ENCODE measurements at regions not wholly inside any gene's neighbourhood (a gene's known extent, or its start where the extent isn't known, plus 50 kb on each side); places are given as distances from the start of the nearest gene placed in this dataset.

GRCh38 chr12:107541001-107541705 is 144.4 kb upstream of the PWP1 start:
- Histone ChIP-seq H3K36me3 (ENCODE audit: control insufficient read depth in 2 of 4, insufficient read depth in 4 of 4, low read length in 3 of 4) (no peaks in the 10 kb centered on the region), H2BK5ac (ENCODE audit: low read depth, low read length) (no peak overlapping the region), H3K4me1 (replicated peaks in 1 of 4; ENCODE audit: control insufficient read depth in 3 of 4, insufficient read depth in 4 of 4, low read length in 3 of 4) (no peaks in the 10 kb centered on the region), H2AFZ (ENCODE audit: low read length) (no peak overlapping the region), H3K27me3 (replicated peaks in 1 of 4; ENCODE audit: control insufficient read depth in 3 of 4, extremely low read depth in 1 of 4, insufficient read depth in 3 of 4, low read length in 3 of 4) (no peaks in the 10 kb centered on the region), H3K56ac (replicated peaks; ENCODE audit: insufficient read length, low read depth, low read length) (no peak overlapping the region), H3K27ac (ENCODE audit: low read depth, low read length) (no peak overlapping the region), H2BK12ac (ENCODE audit: low read depth, low read length) (no peak overlapping the region), H3K18ac (ENCODE audit: extremely low read depth, low read length) (no peak overlapping the region), H3K9me3 (ENCODE audit: insufficient read depth in 2 of 2, low read depth in 1 of 2, low read length in 1 of 2) (no peaks in the 10 kb centered on the region), H4K91ac (replicated peaks; ENCODE audit: insufficient read length, low read length) (no peak overlapping the region), H2AK5ac (ENCODE audit: low read depth, low read length) (no peak overlapping the region), H3K79me1 (ENCODE audit: low read depth, low read length) (no peaks in the 10 kb centered on the region), H2BK120ac (replicated peaks; ENCODE audit: low read depth, low read length) (no peak overlapping the region), H3K4me2 (ENCODE audit: insufficient read depth in 1 of 2, low read depth in 2 of 2, low read length in 2 of 2) (no peak overlapping the region), H3K14ac (ENCODE audit: insufficient read length) (no peak overlapping the region), H4K5ac (ENCODE audit: insufficient read length, low read depth, low read length) (no peak overlapping the region), H3K23ac (ENCODE audit: insufficient read length) (no peak overlapping the region), H4K8ac (ENCODE audit: extremely low read depth, insufficient read depth, low read length) (no peak overlapping the region), H3K9ac (replicated peaks in 1 of 4; ENCODE audit: extremely low read depth in 1 of 4, low read depth in 3 of 4, low read length in 3 of 4) (no peak overlapping the region), H3K23me2 (ENCODE audit: low read depth, low read length) (no peaks in the 10 kb centered on the region), H2BK15ac (ENCODE audit: low read length) (no peak overlapping the region), H3K4me3 (ENCODE audit: extremely low read depth in 1 of 4, insufficient read depth in 2 of 4, low read depth in 3 of 4, low read length in 4 of 4) (no peak overlapping the region), H2BK20ac (ENCODE audit: low read length) (no peak overlapping the region), H3K4ac (replicated peaks; ENCODE audit: insufficient read length, low read depth, low read length) (no peak overlapping the region), H3K79me2 (ENCODE audit: control insufficient read depth in 1 of 2, insufficient read depth in 2 of 2, low read length in 2 of 2) (no peaks in the 10 kb centered on the region), H4K20me1 (replicated peaks in 1 of 2; ENCODE audit: control insufficient read depth in 1 of 2, insufficient read depth in 2 of 2, low read length in 2 of 2) (no peaks in the 10 kb centered on the region)
- WGBS, 2 experiments (ENCODE audit: extremely low coverage in 1 of 2, insufficient coverage in 1 of 2, insufficient read length in 1 of 2, insufficient replicate concordance in 2 of 2, low coverage in 1 of 2, low lambda C conversion rate in 2 of 2, missing lambda C conversion rate in 1 of 2) = 85% methylated on average over 7 of the region's 7 CpGs; no CpG with 5 or more reads in 1 of the 2 experiments
- CTCF ChIA-PET (ENCODE audit: partially characterized antibody) = interaction anchor here (0.6 to 3.8 kb wide), 7 partner anchors 9 to 56 kb away, joined by 3 to 17 read pairs (median 3); no protein-coding TSS in a partner anchor
- DNase-seq (ENCODE audit: low read depth in 1 of 2, low spot score in 2 of 2) (no peak), FAIRE-seq (no peak)
- POLR2A ChIA-PET (ENCODE audit: partially characterized antibody) = interaction anchor here (0.6 kb wide), 1 partner anchor 447 kb away, joined by 3 read pairs; no protein-coding TSS in a partner anchor
- no peak for TF ChIP-seq ZNF274 (IDR thresholded peaks at IDR 0.05; ENCODE audit: borderline replicate concordance, extremely low read depth, low read length)
- no peak for TF ChIP-seq HDAC2 (IDR thresholded peaks at IDR 0.05; ENCODE audit: borderline replicate concordance in 1 of 2, low read depth in 2 of 2, low read length in 2 of 2)
- no peak for TF ChIP-seq BACH1 (IDR thresholded peaks at IDR 0.05; ENCODE audit: low read length)
- no peak for TF ChIP-seq EZH2 (IDR thresholded peaks at IDR 0.05; ENCODE audit: low read depth, low read length, severe bottlenecking)
- TF ChIP-seq KDM4A (IDR thresholded peaks at IDR 0.05; ENCODE audit: low read depth, low read length, severe bottlenecking) = no peak
- TF ChIP-seq MAX (IDR thresholded peaks at IDR 0.05) = no peak
- no peak for TF ChIP-seq RBBP5 (IDR thresholded peaks at IDR 0.05; ENCODE audit: borderline replicate concordance, low read depth, low read length)
- no peak for TF ChIP-seq ASH2L (IDR thresholded peaks at IDR 0.05; ENCODE audit: low read length)
- TF ChIP-seq CTBP2 (IDR thresholded peaks at IDR 0.05; ENCODE audit: borderline replicate concordance, insufficient read depth, insufficient read length, low read length) = no peak
- TF ChIP-seq KDM5A (IDR thresholded peaks at IDR 0.05; ENCODE audit: low read length) = no peak

All from H1 (cell line).